Activated naive CD4-positive, alpha-beta T cell treated with Interleukin-2 at 50 U/mL for 16 hours (primary cell): ENCODE measurements at regions not wholly inside any gene's neighbourhood (a gene's known extent, or its start where the extent isn't known, plus 50 kb on each side); places are given as distances from the start of the nearest gene placed in this dataset.

Source experiments
- DNase-seq: peaks from one replicate; pipeline ENCODE4 v3.0.0-alpha.2; 2020

- DNase-seq: no peak
Measured at GRCh38 chr21:41605178-41605933, 97.4 kb upstream of the TMPRSS2 start.

DNA sequence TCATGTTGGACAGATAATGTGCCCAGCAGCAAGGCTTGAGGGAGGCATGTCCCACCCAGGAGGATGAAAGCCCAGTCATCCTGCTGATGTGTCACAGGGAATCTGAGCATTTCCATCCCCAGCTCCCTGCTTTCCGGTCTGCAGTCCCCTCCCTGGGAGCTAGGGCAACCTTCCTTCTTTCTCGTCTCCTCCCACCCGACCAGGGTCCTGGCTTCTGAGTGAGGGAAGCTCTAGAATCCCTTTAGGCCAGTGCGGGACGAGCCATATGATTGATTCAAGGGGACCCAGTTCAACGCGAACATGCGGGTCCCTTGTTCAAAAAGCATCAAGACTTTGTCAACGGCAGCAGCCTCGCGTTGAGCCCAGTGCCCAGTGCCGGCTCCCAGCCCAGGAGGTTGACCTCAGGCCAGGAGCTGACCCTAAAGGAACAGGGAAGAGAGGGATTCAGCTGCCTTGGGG is 96.7 kb upstream of the TMPRSS2 start:
- no peak for DNase-seq

DNA sequence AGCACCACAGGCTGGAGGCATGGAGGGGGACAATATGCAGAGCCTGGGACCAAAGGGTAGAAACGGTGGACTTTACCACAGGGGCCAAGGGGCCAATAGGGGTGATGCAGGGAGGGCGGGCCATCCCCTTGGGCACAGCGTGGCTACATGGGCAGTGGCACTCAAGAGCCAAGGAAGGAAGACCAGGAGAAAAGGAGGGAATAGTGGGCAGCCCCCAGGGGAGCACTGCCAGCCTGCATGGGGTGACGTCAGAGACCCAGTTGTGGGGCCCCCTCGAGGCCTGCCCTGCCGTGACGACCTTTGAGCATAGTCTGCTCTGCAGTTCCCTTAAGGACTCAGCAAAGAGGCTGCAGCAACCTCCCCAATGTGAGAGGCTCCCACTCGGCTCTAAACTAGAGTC is 95.5 kb upstream of the TMPRSS2 start:
- DNase-seq: no peak

GRCh38 chr21:41602531-41602930 is 94.6 kb upstream of the TMPRSS2 start:
- DNase-seq: no peak

GRCh38 chr21:41601573-41602368 is 93.8 kb upstream of the TMPRSS2 start:
- no peak for DNase-seq

DNA sequence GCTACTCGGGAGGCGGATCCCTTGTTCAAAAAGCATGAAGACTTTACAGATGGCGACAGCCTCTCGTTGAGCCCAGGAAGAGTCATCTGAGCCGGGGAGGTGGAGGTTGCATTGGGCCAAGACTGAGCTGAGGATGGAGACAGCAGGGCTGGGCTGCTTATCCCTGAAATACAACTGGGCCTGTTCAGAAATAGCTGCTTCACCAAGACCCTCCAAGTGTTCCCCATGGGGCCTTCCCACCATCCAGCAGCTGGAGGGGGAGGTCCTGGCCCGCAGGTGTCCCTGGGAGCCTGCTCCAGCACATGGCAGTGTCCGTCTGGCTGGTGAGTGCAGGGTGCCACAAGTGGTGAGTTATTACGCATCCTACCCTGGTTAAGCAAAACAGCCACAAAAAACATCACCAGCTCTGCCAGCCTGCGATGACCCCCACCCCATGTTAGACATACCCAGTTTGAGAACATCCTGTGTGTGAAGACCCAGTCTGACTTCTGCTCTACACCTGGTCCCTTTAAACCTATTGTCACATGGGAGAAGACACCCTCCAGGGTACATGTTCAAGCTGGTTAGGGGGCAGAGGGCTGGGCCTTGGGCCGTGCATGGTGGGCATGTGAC is 93.1 kb upstream of the TMPRSS2 start:
- DNase-seq: no peak

- no peak for DNase-seq
Measured at GRCh38 chr21:41600556-41600955, 92.6 kb upstream of the TMPRSS2 start.

GRCh38 chr21:41600116-41600515 is 92.2 kb upstream of the TMPRSS2 start:
- DNase-seq: no peak

DNA sequence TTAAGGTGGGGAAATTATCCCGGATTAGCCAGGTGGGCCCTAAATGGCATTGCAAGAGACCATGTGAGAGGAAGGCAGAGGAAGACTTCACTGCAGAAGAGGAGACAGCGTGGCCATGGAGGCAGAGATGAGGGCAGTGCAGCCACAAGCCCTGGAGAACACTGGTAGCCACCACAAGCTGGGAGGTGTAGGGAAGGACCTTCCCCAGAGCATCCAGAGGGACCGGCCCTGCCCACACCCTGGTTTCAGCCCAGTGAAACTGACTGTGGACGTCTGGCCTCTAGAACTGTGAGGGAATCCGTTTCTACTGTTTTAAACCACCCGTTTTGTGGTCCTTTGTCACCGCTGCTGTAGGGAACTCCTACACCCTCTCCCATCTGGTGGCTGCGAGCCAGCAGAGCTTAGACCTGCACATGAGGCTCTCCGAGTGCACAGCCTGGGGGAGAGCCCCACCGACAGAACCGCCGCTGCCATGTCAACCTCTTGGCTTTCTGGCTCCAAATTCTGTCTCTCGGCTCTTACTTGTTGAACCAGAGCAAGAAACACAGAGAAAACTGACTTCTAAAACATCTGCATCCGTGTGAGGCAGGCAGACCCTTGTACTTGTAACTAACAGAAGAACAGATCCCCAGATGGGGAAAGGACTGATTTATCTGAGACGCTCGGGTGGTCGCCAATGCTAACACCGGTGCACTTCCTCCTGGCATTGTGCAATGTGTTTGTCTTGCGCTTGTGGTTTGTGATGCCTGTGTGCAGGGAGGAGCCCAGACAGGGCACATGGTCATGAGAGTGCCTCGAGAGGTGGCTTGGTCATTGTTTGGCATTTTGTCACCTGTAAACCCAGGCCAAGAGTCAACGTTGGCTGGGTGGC is 90.8 kb upstream of the TMPRSS2 start:
- no peak for DNase-seq

DNA sequence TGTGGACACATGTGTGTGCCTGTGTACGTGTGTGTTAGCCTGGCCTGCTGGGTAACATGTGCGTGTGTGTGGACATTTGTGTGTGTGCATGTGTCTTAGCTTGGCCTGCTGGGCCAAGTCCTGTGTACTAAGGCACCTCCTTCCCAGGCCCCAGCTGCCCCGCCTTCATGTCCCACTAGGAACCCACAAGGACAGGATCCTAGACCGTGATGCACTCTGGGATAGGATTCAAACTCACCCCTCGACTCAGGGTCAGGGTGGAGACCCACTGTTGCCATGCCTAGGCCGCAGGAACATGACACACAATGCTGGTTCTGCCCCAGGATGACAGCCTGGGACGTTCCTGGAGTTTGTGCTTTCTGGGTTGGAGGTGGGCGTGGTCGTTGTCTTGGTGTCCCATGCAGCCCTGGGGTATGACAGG is 89.9 kb upstream of the TMPRSS2 start:
- no peak for DNase-seq

GRCh38 chr21:41597227-41597626 is 89.3 kb upstream of the TMPRSS2 start:
- no peak for DNase-seq

DNA sequence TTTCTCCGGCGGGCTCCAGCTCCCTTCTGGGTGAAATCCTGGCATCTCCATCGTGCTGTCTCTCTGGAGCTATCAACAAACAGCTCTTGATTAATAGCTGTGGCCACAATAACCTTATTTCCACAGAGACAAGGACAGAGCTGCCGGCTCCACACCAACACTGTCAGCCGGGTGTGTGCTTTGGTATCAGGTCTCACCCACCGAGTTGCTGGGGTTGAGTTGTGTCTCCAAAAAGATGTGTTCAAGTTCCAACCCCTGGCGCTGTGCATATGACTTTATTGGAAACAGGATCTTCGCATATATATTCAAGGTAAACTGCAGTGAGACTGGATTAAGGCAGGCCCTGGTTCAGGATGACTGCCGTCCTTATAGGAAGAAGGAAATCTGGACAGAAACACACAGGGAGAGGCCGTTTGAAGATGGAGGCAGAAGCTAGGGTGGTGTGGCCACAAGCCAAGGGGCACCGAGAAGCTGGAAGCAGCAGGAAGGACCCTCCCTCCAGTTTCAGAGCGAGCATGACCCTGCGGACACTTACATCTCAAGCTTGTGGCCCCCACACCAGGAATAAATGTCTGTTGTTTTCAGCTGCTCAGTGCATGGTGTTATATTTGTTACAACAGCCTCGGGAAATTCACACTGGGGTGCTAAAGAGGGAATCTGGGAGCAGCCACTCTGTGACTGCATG is 88.4 kb upstream of the TMPRSS2 start:
- DNase-seq: no peak

GRCh38 chr21:41594268-41594667 is 86.3 kb upstream of the TMPRSS2 start:
- DNase-seq: no peak

DNA sequence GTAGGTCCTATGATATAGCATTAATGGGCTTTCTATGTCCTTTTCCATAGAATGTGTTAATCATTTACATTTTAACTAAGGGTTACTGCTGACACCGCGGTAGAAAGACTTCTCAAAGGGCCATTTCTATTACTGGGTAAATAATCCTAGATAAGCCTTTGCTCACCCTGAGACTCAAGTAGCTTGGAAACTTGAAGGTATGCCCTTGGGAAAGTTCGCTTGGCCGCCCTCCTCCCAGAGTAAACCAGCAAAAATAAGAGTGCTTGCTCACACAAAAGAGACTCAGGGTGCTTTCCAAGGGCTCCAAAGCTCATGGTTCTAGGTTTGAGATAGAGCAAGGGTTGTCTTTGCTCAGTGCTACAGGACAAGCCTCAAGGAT is 85.8 kb upstream of the TMPRSS2 start:
- DNase-seq: no peak

GRCh38 chr21:41593051-41593759 is 85.2 kb upstream of the TMPRSS2 start:
- no peak for DNase-seq

- DNase-seq: no peak
Measured at GRCh38 chr21:41589620-41590175, 81.7 kb upstream of the TMPRSS2 start.

- DNase-seq: no peak
Measured at GRCh38 chr21:41589131-41589530, 81.2 kb upstream of the TMPRSS2 start.

DNA sequence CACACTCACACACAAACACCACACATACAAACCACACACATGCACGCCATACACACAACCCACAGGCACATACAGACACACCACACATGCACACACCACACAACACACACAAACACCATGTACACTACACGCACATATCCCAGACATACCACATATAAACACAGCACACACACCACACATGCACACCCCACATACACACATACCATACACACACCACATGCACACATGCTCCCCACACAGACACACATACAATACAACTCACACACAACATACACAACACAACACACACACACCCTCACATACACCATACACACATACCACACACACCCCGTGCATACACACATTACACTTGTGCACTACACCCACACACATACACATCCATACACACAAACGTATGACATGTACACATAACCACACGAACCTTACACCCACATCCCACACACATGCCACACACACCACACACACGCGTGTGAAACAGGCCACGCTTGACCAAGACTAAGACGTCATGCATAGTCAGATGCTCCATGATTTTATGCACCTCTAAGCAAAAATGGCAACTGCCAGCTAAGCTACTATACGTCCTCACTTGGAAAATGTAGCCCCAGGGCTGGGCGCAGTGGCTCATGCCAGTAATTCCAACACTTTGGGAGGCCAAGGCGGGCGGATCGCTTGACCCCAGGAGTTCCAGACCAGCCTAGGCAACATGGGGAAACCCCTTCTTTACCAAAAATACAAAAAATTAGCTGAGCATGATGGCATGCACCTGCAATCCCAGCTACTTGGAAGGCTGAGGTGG is 77.4 kb upstream of the TMPRSS2 start:
- no peak for DNase-seq

DNA sequence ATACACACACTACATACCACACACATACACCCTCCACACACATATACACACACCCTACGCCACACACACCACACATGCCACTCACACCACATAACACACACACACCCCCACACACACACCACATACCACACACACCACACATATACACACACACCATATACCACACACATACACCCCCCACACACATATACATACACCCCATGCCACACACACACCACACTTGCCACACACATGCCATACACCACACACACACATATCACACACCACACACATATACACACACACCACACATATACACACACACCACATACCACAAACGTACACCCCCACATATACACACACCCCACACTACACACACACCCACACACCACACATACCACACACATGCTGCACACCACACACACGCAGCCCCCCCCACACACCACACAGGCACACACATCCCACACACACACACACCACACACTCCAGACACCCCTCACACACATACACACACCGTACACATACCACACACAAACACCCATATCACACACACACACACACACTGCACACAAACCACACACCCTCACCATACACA is 76.7 kb upstream of the TMPRSS2 start:
- no peak for DNase-seq

- no peak for DNase-seq
Measured at GRCh38 chr21:41583274-41583790, 75.4 kb upstream of the TMPRSS2 start.
